IgD-negative memory B cell (primary cell): ENCODE measurements at regions not wholly inside any gene's neighbourhood (a gene's known extent, or its start where the extent isn't known, plus 50 kb on each side); places are given as distances from the start of the nearest gene placed in this dataset.

Source experiments
- H3K27ac Mint-ChIP-seq, 3 donors: one replicate each; pipeline ENCODE4 v1.8.0; 2020 to 2022; ENCODE audit warnings: mild to moderate bottlenecking in 3 of 3, mixed read lengths in 3 of 3, moderate library complexity in 1 of 3
- H3K27me3 Mint-ChIP-seq: one replicate; pipeline ENCODE4 v1.8.0; 2021; ENCODE audit warnings: mixed read lengths
- H3K36me3 Mint-ChIP-seq: one replicate; pipeline ENCODE4 v1.8.0; 2020; ENCODE audit warnings: mild to moderate bottlenecking, mixed read lengths
- H3K4me1 Mint-ChIP-seq, 3 donors: one replicate each; pipeline ENCODE4 v1.8.0; 2020 to 2022; ENCODE audit warnings: mixed read lengths in 3 of 3, mild to moderate bottlenecking in 1 of 3
- H3K4me3 Mint-ChIP-seq, 4 donors: one replicate each; pipeline ENCODE4 v1.8.0; 2020 to 2022; ENCODE audit warnings: mild to moderate bottlenecking in 4 of 4, mixed read lengths in 4 of 4, moderate library complexity in 3 of 4
- H3K9me3 Mint-ChIP-seq, 3 donors: one replicate each; pipeline ENCODE4 v1.8.0; 2020 to 2021; ENCODE audit warnings: mixed read lengths in 3 of 3, mild to moderate bottlenecking in 1 of 3

- Mint-ChIP-seq H3K9me3 (peaks cover 0 to 3% (median 3%) of the 10 kb centered on the region in 3 donors), H3K27me3 (peaks cover 21% of the 10 kb centered on the region), H3K4me1 (peaks cover 0 to 2% (median 0%) of the 10 kb centered on the region in 3 donors), H3K27ac (no peak overlapping the region), H3K36me3 (no peaks in the 10 kb centered on the region), H3K4me3 (no peak overlapping the region)
These were observed 113.3 kb upstream of the RAD23B start for GRCh38 chr9:107169796-107170195.

- Mint-ChIP-seq H3K36me3 (no peaks in the 10 kb centered on the region), H3K4me1 (peaks cover 0 to 2% (median 0%) of the 10 kb centered on the region in 3 donors), H3K27ac (no peak overlapping the region), H3K4me3 (no peak overlapping the region), H3K9me3 (peaks cover 0 to 3% (median 0%) of the 10 kb centered on the region in 3 donors), H3K27me3 (peaks cover 24% of the 10 kb centered on the region)
These were observed 112.3 kb upstream of the RAD23B start for GRCh38 chr9:107170801-107171200.

- Mint-ChIP-seq H3K4me3 (no peak overlapping the region), H3K4me1 (peaks cover 0 to 2% (median 0%) of the 10 kb centered on the region in 3 donors), H3K36me3 (no peaks in the 10 kb centered on the region), H3K9me3 (peaks cover 0 to 3% (median 0%) of the 10 kb centered on the region in 3 donors), H3K27me3 (peaks cover 30% of the 10 kb centered on the region), H3K27ac (no peak overlapping the region)
These were observed 110.7 kb upstream of the RAD23B start for GRCh38 chr9:107172160-107172978.

GRCh38 chr9:107172979-107173347 is 110.1 kb upstream of the RAD23B start:
- no peak overlapping the region for H3K27ac Mint-ChIP-seq

GRCh38 chr9:107173422-107174180 is 109.5 kb upstream of the RAD23B start:
- Mint-ChIP-seq H3K4me1 (peaks cover 0 to 2% (median 0%) of the 10 kb centered on the region in 3 donors), H3K4me3 (no peak overlapping the region), H3K27ac (no peak overlapping the region), H3K27me3 (peaks cover 30% of the 10 kb centered on the region), H3K36me3 (no peaks in the 10 kb centered on the region), H3K9me3 (peaks cover 0 to 3% (median 0%) of the 10 kb centered on the region in 3 donors)

More at GRCh38 chr9:107172979-107173347, 110.1 kb upstream of the RAD23B start:
- H3K4me3 Mint-ChIP-seq, result no peak overlapping the region
- peaks cover 30% of the 10 kb centered on the region for H3K27me3 Mint-ChIP-seq
- H3K9me3 Mint-ChIP-seq, result peaks cover 0 to 3% (median 0%) of the 10 kb centered on the region in 3 donors
- H3K36me3 Mint-ChIP-seq, result no peaks in the 10 kb centered on the region
- peaks cover 0 to 2% (median 0%) of the 10 kb centered on the region in 3 donors for H3K4me1 Mint-ChIP-seq

- H3K36me3 Mint-ChIP-seq, result no peaks in the 10 kb centered on the region
- no peaks in the 10 kb centered on the region for H3K9me3 Mint-ChIP-seq
- peaks cover 30% of the 10 kb centered on the region for H3K27me3 Mint-ChIP-seq
- H3K4me1 Mint-ChIP-seq, result peaks cover 0 to 2% (median 0%) of the 10 kb centered on the region in 3 donors
- H3K27ac Mint-ChIP-seq, result no peak overlapping the region
- H3K4me3 Mint-ChIP-seq, result no peak overlapping the region
These were observed 108.6 kb upstream of the RAD23B start for GRCh38 chr9:107174441-107174840.

GRCh38 chr9:107175041-107175440 is 108.0 kb upstream of the RAD23B start:
- no peak overlapping the region for H3K27ac Mint-ChIP-seq
- no peaks in the 10 kb centered on the region for H3K36me3 Mint-ChIP-seq
- no peak overlapping the region for H3K4me3 Mint-ChIP-seq
- H3K27me3 Mint-ChIP-seq, result peaks cover 34% of the 10 kb centered on the region
- no peaks in the 10 kb centered on the region for H3K9me3 Mint-ChIP-seq
- H3K4me1 Mint-ChIP-seq, result peaks cover 0 to 2% (median 0%) of the 10 kb centered on the region in 3 donors

GRCh38 chr9:107175816-107176435 is 107.2 kb upstream of the RAD23B start:
- Mint-ChIP-seq H3K27me3 (peaks cover 34% of the 10 kb centered on the region), H3K9me3 (no peaks in the 10 kb centered on the region), H3K36me3 (no peaks in the 10 kb centered on the region), H3K4me1 (peaks cover 0 to 2% (median 0%) of the 10 kb centered on the region in 3 donors), H3K27ac (no peak overlapping the region), H3K4me3 (no peak overlapping the region)

- H3K9me3 Mint-ChIP-seq, result peaks cover 0 to 4% (median 0%) of the 10 kb centered on the region in 3 donors
- no peak overlapping the region for H3K27ac Mint-ChIP-seq
- peaks cover 0 to 2% (median 0%) of the 10 kb centered on the region in 3 donors for H3K4me1 Mint-ChIP-seq
- H3K4me3 Mint-ChIP-seq, result no peak overlapping the region
- no peaks in the 10 kb centered on the region for H3K36me3 Mint-ChIP-seq
- peaks cover 37% of the 10 kb centered on the region for H3K27me3 Mint-ChIP-seq
These were observed 106.5 kb upstream of the RAD23B start for GRCh38 chr9:107176436-107177151.

- no peak overlapping the region for H3K4me3 Mint-ChIP-seq
- no peak overlapping the region for H3K27ac Mint-ChIP-seq
- peaks cover under 1% of the 10 kb centered on the region for H3K36me3 Mint-ChIP-seq
- peaks cover 37% of the 10 kb centered on the region for H3K27me3 Mint-ChIP-seq
- H3K9me3 Mint-ChIP-seq, result peaks cover 0 to 10% (median 1%) of the 10 kb centered on the region in 3 donors
- no peaks in the 10 kb centered on the region for H3K4me1 Mint-ChIP-seq
These were observed 105.7 kb upstream of the RAD23B start for GRCh38 chr9:107177243-107177839.

GRCh38 chr9:107177857-107178256 is 105.2 kb upstream of the RAD23B start:
- Mint-ChIP-seq H3K4me1 (no peaks in the 10 kb centered on the region), H3K36me3 (peaks cover 2% of the 10 kb centered on the region), H3K4me3 (no peak overlapping the region), H3K27me3 (peaks cover 37% of the 10 kb centered on the region), H3K9me3 (peaks cover 0 to 12% (median 3%) of the 10 kb centered on the region in 3 donors), H3K27ac (no peak overlapping the region)

GRCh38 chr9:107178293-107178692 is 104.8 kb upstream of the RAD23B start:
- Mint-ChIP-seq H3K36me3 (peaks cover 2% of the 10 kb centered on the region), H3K27me3 (peaks cover 41% of the 10 kb centered on the region)

GRCh38 chr9:107180206-107180605 is 102.9 kb upstream of the RAD23B start:
- H3K4me3 Mint-ChIP-seq, result no peak overlapping the region
- no peak overlapping the region for H3K27ac Mint-ChIP-seq
- H3K4me1 Mint-ChIP-seq, result no peaks in the 10 kb centered on the region
- peaks cover 26% of the 10 kb centered on the region for H3K27me3 Mint-ChIP-seq
- peaks cover 4 to 17% (median 12%) of the 10 kb centered on the region in 3 donors for H3K9me3 Mint-ChIP-seq
- peaks cover 2% of the 10 kb centered on the region for H3K36me3 Mint-ChIP-seq

More at GRCh38 chr9:107178293-107178692, 104.8 kb upstream of the RAD23B start:
- Mint-ChIP-seq H3K4me3 (no peak overlapping the region), H3K9me3 (peaks cover 2 to 16% (median 7%) of the 10 kb centered on the region in 3 donors), H3K4me1 (no peaks in the 10 kb centered on the region), H3K27ac (no peak overlapping the region)

GRCh38 chr9:107183176-107183575 is 99.9 kb upstream of the RAD23B start:
- Mint-ChIP-seq H3K4me1 (no peaks in the 10 kb centered on the region), H3K27me3 (peaks cover 17% of the 10 kb centered on the region), H3K9me3 (peaks cover 4 to 17% (median 12%) of the 10 kb centered on the region in 3 donors), H3K27ac (no peak overlapping the region), H3K36me3 (peaks cover 2% of the 10 kb centered on the region), H3K4me3 (no peak overlapping the region)
